K562 (cell line): ENCODE measurements at regions not wholly inside any gene's neighbourhood (a gene's known extent, or its start where the extent isn't known, plus 50 kb on each side); places are given as distances from the start of the nearest gene placed in this dataset.

Source experiments
- ATF2 ChIP-seq: sonication (generic); formaldehyde crosslinking; IDR thresholded peaks from 2 replicates; pipeline ENCODE4 v1.8.1; 2022; ENCODE audit warnings: missing genetic modification reagents
- BCOR ChIP-seq: fragments of 450-650 bp; IDR thresholded peaks from 2 replicates; pipeline ENCODE4 v1.6.1; 2016
- CC2D1A ChIP-seq: fragments of 450-650 bp; IDR thresholded peaks from 2 replicates; pipeline ENCODE4 v1.6.1; 2017; ENCODE audit warnings: mild to moderate bottlenecking
- EGR1 ChIP-seq: fragments of 450-650 bp; conservative IDR thresholded peaks from 2 replicates; pipeline ENCODE4 v1.6.1; 2017; ENCODE audit warnings: mild to moderate bottlenecking
- HDAC6 ChIP-seq: IDR thresholded peaks from 2 replicates; pipeline ENCODE4 v1.6.1; 2012; ENCODE audit warnings: low read depth, mild to moderate bottlenecking, control low read depth, inconsistent platforms, low read length, moderate library complexity
- POLR2AphosphoS2 ChIP-seq: IDR thresholded peaks from 2 replicates; pipeline ENCODE4 v1.6.1; 2012; ENCODE audit warnings: low read length, improper control_type of control experiment
- POLR2AphosphoS5 ChIP-seq: IDR thresholded peaks from 2 replicates; pipeline ENCODE4 v1.6.1; 2011; ENCODE audit warnings: mild to moderate bottlenecking, low read depth, low read length, moderate library complexity; ENCODE audit not compliant: control insufficient read depth, insufficient read depth
- SP1 ChIP-seq: sonication (generic); formaldehyde crosslinking; IDR thresholded peaks from 2 replicates; pipeline ENCODE4 v1.8.1; 2022; ENCODE audit warnings: mild to moderate bottlenecking, missing genetic modification reagents
- SREBF2 ChIP-seq: sonication (generic); formaldehyde crosslinking; IDR thresholded peaks from 2 replicates; pipeline ENCODE4 v1.4.0; 2020; ENCODE audit warnings: mild to moderate bottlenecking, missing genetic modification reagents
- ZFX ChIP-seq: sonication (generic); formaldehyde crosslinking; IDR thresholded peaks from 2 replicates; pipeline ENCODE4 v1.8.0; 2022; ENCODE audit warnings: mild to moderate bottlenecking, missing genetic modification reagents, moderate library complexity
- TF ChIP-seq, protein P1 (sequence below), 3 experiments: IDR thresholded peaks in 2 of 3; conservative IDR thresholded peaks in 1 of 3; 2 replicates each; pipeline ENCODE4 v1.5.1; 2011 to 2012; ENCODE audit warnings: low read length in 3 of 3, mild to moderate bottlenecking in 3 of 3, control low read depth in 2 of 3, improper control_type of control experiment in 1 of 3, inconsistent platforms in 1 of 3, low read depth in 1 of 3, mixed read lengths in 1 of 3, moderate library complexity in 1 of 3; ENCODE audit not compliant: insufficient read depth in 2 of 3

DNA sequence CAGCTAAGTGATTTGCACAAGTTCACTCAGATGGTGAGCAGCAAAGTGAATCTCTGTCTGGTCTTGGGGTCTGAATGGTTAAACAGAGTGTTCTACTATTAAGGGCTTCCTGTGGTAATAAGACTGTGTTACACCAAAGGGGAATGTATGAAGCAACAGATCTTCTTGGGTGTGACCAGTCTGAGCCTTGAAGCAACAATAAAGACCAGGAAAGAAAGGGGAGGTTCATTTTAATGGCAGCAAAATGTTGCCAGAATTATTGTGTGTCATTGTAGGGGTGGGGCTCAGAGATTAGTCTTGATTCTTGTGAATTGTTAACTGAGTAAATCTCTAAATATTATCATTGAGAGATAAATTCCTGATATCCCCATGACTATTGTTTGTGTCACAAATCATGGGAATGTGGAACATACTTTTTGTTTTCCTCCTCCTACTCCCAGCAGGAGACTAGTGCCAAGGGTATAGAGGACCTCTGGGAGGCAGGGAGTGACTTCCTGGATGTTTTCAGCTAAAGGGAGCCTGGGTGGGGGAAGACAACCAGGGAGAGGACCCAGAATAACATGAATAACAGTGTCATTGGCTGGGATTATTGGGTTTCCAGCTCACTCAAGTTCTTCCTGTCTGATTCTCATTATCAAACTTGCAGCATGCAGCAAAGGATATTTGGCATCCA, 141.4 kb upstream of the PAK3 start:
- TF ChIP-seq SP1, result no peak
- TF ChIP-seq CC2D1A, result no peak
- no peak for TF ChIP-seq POLR2AphosphoS5
- TF ChIP-seq ATF2 (CRISPR knock-in tag), result no peak
- TF ChIP-seq, protein P1, sequence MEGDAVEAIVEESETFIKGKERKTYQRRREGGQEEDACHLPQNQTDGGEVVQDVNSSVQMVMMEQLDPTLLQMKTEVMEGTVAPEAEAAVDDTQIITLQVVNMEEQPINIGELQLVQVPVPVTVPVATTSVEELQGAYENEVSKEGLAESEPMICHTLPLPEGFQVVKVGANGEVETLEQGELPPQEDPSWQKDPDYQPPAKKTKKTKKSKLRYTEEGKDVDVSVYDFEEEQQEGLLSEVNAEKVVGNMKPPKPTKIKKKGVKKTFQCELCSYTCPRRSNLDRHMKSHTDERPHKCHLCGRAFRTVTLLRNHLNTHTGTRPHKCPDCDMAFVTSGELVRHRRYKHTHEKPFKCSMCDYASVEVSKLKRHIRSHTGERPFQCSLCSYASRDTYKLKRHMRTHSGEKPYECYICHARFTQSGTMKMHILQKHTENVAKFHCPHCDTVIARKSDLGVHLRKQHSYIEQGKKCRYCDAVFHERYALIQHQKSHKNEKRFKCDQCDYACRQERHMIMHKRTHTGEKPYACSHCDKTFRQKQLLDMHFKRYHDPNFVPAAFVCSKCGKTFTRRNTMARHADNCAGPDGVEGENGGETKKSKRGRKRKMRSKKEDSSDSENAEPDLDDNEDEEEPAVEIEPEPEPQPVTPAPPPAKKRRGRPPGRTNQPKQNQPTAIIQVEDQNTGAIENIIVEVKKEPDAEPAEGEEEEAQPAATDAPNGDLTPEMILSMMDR (IDR thresholded peaks at IDR 0.05 in 2 of 3, conservative IDR thresholded peaks at IDR 0.05 in 1 of 3; ENCODE audit: insufficient read depth in 2 of 3, low read depth in 1 of 3, low read length in 3 of 3), result no peak
- no peak for TF ChIP-seq BCOR
- TF ChIP-seq EGR1, result no peak
- TF ChIP-seq SREBF2 (CRISPR knock-in tag), result no peak
- TF ChIP-seq POLR2AphosphoS2, result no peak
- no peak for TF ChIP-seq ZFX (CRISPR knock-in tag)
- TF ChIP-seq HDAC6, result no peak
